ENCODE measurements at regions not wholly inside any gene's neighbourhood (a gene's known extent, or its start where the extent isn't known, plus 50 kb on each side); places are given as distances from the start of the nearest gene placed in this dataset.

- H3K27ac ChIP-seq = no peak overlapping the region
- DNase-seq = no peak
- no peaks in the 10 kb centered on the region for H3K4me1 ChIP-seq
- no peaks in the 10 kb centered on the region for H3K36me3 ChIP-seq
- TF ChIP-seq POLR2AphosphoS5 (IDR thresholded peaks at IDR 0.05) = no peak
- TF ChIP-seq, protein P1, sequence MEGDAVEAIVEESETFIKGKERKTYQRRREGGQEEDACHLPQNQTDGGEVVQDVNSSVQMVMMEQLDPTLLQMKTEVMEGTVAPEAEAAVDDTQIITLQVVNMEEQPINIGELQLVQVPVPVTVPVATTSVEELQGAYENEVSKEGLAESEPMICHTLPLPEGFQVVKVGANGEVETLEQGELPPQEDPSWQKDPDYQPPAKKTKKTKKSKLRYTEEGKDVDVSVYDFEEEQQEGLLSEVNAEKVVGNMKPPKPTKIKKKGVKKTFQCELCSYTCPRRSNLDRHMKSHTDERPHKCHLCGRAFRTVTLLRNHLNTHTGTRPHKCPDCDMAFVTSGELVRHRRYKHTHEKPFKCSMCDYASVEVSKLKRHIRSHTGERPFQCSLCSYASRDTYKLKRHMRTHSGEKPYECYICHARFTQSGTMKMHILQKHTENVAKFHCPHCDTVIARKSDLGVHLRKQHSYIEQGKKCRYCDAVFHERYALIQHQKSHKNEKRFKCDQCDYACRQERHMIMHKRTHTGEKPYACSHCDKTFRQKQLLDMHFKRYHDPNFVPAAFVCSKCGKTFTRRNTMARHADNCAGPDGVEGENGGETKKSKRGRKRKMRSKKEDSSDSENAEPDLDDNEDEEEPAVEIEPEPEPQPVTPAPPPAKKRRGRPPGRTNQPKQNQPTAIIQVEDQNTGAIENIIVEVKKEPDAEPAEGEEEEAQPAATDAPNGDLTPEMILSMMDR (IDR thresholded peaks at IDR 0.05) = no peak
- TF ChIP-seq POLR2A (IDR thresholded peaks at IDR 0.05) = no peak
- no peak for TF ChIP-seq EP300 (IDR thresholded peaks at IDR 0.05)
- intact Hi-C loops (cut with DNase I; ENCODE audit: low total_unique reads) = no loop called here
- no peaks in the 10 kb centered on the region for H3K27me3 ChIP-seq
- 87 to 89% (median 88%) methylated on average over 1 of the region's 1 CpG for WGBS, 5 donors
- peaks cover 0 to 5% (median 0%) of the 10 kb centered on the region in 4 donors for H3K9me3 ChIP-seq
- H3K4me3 ChIP-seq = no peak overlapping the region
Measured at GRCh38 chr6:137762168-137763090, 104.6 kb upstream of the TNFAIP3 start.

- H3K4me1 ChIP-seq = no peaks in the 10 kb centered on the region
- intact Hi-C loops (cut with DNase I; ENCODE audit: low total_unique reads) = no loop called here
- WGBS, 5 donors = 96 to 100% (median 100%) methylated on average over 1 of the region's 1 CpG
- no peak for DNase-seq
- no peak for TF ChIP-seq POLR2A (IDR thresholded peaks at IDR 0.05)
- TF ChIP-seq POLR2AphosphoS5 (IDR thresholded peaks at IDR 0.05) = no peak
- TF ChIP-seq, protein P1 (IDR thresholded peaks at IDR 0.05) = no peak
- TF ChIP-seq EP300 (IDR thresholded peaks at IDR 0.05) = no peak
- H3K9me3 ChIP-seq = peaks cover 0 to 6% (median 0%) of the 10 kb centered on the region in 4 donors
- no peaks in the 10 kb centered on the region for H3K36me3 ChIP-seq
- no peak overlapping the region for H3K27ac ChIP-seq
- no peak overlapping the region for H3K4me3 ChIP-seq
- no peaks in the 10 kb centered on the region for H3K27me3 ChIP-seq
Measured at GRCh38 chr6:137763436-137763835, 103.6 kb upstream of the TNFAIP3 start.

DNA sequence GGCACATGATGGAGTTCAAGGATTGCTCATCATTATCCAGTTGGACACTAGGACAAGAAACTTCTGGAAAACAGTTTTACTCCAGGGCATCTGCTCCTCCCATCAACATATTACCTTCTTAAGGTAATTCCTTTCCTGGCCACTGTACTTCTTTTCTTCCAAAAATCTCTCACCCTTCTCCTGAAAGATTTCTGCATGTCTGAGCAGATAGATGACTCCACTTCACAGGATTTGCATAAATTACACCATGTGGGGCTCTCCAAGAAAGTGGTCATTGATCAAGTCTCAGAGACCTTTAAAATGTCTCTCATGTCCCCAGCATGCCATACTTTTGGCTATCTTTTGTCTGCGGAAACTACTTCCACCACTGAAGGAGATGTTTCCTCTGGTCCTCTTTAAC lies 103.2 kb upstream of the TNFAIP3 start:
- TF ChIP-seq EP300 (IDR thresholded peaks at IDR 0.05) (no peak), POLR2A (IDR thresholded peaks at IDR 0.05) (no peak), POLR2AphosphoS5 (IDR thresholded peaks at IDR 0.05) (no peak)
- TF ChIP-seq, protein P1 (IDR thresholded peaks at IDR 0.05) = no peak
- no peaks in the 10 kb centered on the region for H3K36me3 ChIP-seq
- no peak overlapping the region for H3K27ac ChIP-seq
- no peak overlapping the region for H3K4me3 ChIP-seq
- no peaks in the 10 kb centered on the region for H3K27me3 ChIP-seq
- H3K9me3 ChIP-seq = peaks cover 0 to 6% (median 0%) of the 10 kb centered on the region in 4 donors
- intact Hi-C loops (cut with DNase I; ENCODE audit: low total_unique reads) = no loop called here
- H3K4me1 ChIP-seq = no peaks in the 10 kb centered on the region
- no peak for DNase-seq
- WGBS, 5 donors = 90 to 100% (median 97%) methylated on average over 1 of the region's 1 CpG

DNA sequence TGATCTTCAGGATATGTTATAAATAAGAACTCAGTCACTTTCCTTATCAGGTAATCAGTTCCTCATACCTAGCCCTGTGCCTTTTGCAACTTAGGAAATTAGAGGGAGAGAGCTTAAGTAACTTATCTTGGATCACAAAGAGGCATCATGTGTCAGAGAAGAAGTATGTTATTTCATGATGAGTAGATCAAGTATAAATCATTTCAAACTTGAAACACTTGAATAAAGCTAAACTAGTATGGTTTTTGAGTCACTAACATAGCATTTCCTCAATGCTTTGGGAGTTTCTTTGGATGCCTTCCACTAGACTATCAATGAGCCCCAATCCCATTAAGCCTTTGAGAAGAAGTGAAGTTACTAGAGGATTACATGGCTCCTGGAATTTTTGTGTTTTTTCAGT lies 102.6 kb upstream of the TNFAIP3 start:
- H3K9me3 ChIP-seq = peaks cover 0 to 6% (median 0%) of the 10 kb centered on the region in 4 donors
- no peak overlapping the region for H3K27ac ChIP-seq
- no peak overlapping the region for H3K4me3 ChIP-seq
- no peaks in the 10 kb centered on the region for H3K4me1 ChIP-seq
- DNase-seq = no peak
- intact Hi-C loops (cut with DNase I; ENCODE audit: low total_unique reads) = no loop called here
- TF ChIP-seq, protein P1 (IDR thresholded peaks at IDR 0.05) = no peak
- TF ChIP-seq POLR2A (IDR thresholded peaks at IDR 0.05) (no peak), POLR2AphosphoS5 (IDR thresholded peaks at IDR 0.05) (no peak), EP300 (IDR thresholded peaks at IDR 0.05) (no peak)
- H3K36me3 ChIP-seq = no peaks in the 10 kb centered on the region
- no peaks in the 10 kb centered on the region for H3K27me3 ChIP-seq
